HepG2 (cell line): ENCODE measurements at regions not wholly inside any gene's neighbourhood (a gene's known extent, or its start where the extent isn't known, plus 50 kb on each side); places are given as distances from the start of the nearest gene placed in this dataset.

Source experiments
- ATAC-seq: fragments of 200-7000 bp; cut with Tn5 transposase; 3 replicates; pipeline ENCODE4 v1.9.1; 2020; ENCODE audit warnings: mild to moderate bottlenecking, moderate library complexity
- BruUV-seq: library from RNA; stranded (reverse); fragments of 400-500 nt; replicated peaks from 2 replicates; lab custom pipeline; 2021; lab: Mats Ljungman, UMichigan
- CTCF ChIA-PET: fragments of 300-600 bp; formaldehyde crosslinking; extraction: SDS; loops from one replicate; lab custom pipeline; 2021; ENCODE audit warnings: low total read pairs, inconsistent platforms, low intra/inter-chr PET ratio; lab: Yijun Ruan, JAX
- POLR2A ChIA-PET: fragments of 350-600 bp; sonication (Branson Sonifier 250); formaldehyde crosslinking; loops from one replicate; lab custom pipeline; 2020; ENCODE audit warnings: antibody characterized with exemption, inconsistent platforms; lab: Yijun Ruan, JAX
- DNase-seq: peaks from one replicate; pipeline ENCODE4 v3.0.0-alpha.2; 2015; ENCODE audit warnings: low spot score
- FAIRE-seq: peaks from 3 replicates; lab custom pipeline; 2011; peaks lifted over from hg19 to GRCh38; lab: Jason Lieb, UNC
- H2AFZ ChIP-seq: one replicate; pipeline ENCODE4 v1.6.1; 2011; ENCODE audit warnings: low read length, inconsistent platforms
- H3K27ac ChIP-seq: fragments of 300-600 bp; 3 replicates; pipeline ENCODE4 v1.8.0; 2011; ENCODE audit warnings: mixed run types, mild to moderate bottlenecking, mixed read lengths, low read length, inconsistent platforms; ENCODE audit not compliant: insufficient read depth; ENCODE audit errors: extremely low read length
- H3K27me3 ChIP-seq, 2 experiments: fragments of 200-600 bp in 1 of 2; 2 replicates in 1 of 2; 3 replicates in 1 of 2; pipeline versions ENCODE4 v1.6.0 to v1.8.0; 2011; ENCODE audit warnings: low read length in 2 of 2, mild to moderate bottlenecking in 2 of 2, moderate library complexity in 2 of 2, inconsistent platforms in 1 of 2; ENCODE audit not compliant: insufficient read depth in 2 of 2, control insufficient read depth in 1 of 2
- H3K36me3 ChIP-seq, 2 experiments: fragments of 200-600 bp in 1 of 2; replicated peaks in 1 of 2; 2 replicates in 1 of 2; 3 replicates in 1 of 2; pipeline versions ENCODE4 v1.5.1 to v1.8.0; 2011; ENCODE audit warnings: low read length in 2 of 2, inconsistent platforms in 1 of 2; ENCODE audit not compliant: insufficient read depth in 2 of 2, control insufficient read depth in 1 of 2
- H3K4me1 ChIP-seq: 2 replicates; pipeline ENCODE4 v1.5.1; 2012; ENCODE audit warnings: low read length, inconsistent platforms; ENCODE audit not compliant: insufficient read depth
- H3K4me2 ChIP-seq: 2 replicates; pipeline ENCODE4 v1.6.0; 2011; ENCODE audit warnings: low read depth, low read length, inconsistent platforms
- H3K4me3 ChIP-seq, 3 experiments: fragments of 200-600 bp in 1 of 3; sonication (generic), shearing (Covaris generic) in 1 of 3; replicated peaks in 1 of 3; 2 replicates each; pipeline ENCODE4 v1.5.1; 2011 to 2016; ENCODE audit warnings: low read length in 3 of 3, inconsistent platforms in 2 of 3, low read depth in 2 of 3, mild to moderate bottlenecking in 2 of 3, control low read depth in 1 of 3, mixed read lengths in 1 of 3; ENCODE audit not compliant: insufficient read depth in 1 of 3
- H3K79me2 ChIP-seq: one replicate; pipeline ENCODE4 v1.6.1; 2011; ENCODE audit warnings: low read length, inconsistent platforms; ENCODE audit not compliant: insufficient read depth
- H3K9ac ChIP-seq: 2 replicates; pipeline ENCODE4 v1.6.0; 2011; ENCODE audit warnings: mild to moderate bottlenecking, low read depth, low read length, inconsistent platforms; ENCODE audit not compliant: insufficient read depth
- H3K9me3 ChIP-seq: 2 replicates; pipeline ENCODE4 v1.5.1; 2012; ENCODE audit warnings: mild to moderate bottlenecking, low read length
- H4K20me1 ChIP-seq: 2 replicates; pipeline ENCODE4 v1.6.0; 2011; ENCODE audit warnings: inconsistent platforms, mild to moderate bottlenecking, low read length, moderate library complexity; ENCODE audit not compliant: insufficient read depth
- DZIP1 ChIP-seq: sonication (generic); formaldehyde crosslinking; IDR thresholded peaks from 2 replicates; pipeline ENCODE4 v1.5.0; 2020; ENCODE audit warnings: mild to moderate bottlenecking, missing genetic modification reagents
- HHEX ChIP-seq: IDR thresholded peaks from 2 replicates; pipeline ENCODE4 v1.6.1; 2016; ENCODE audit warnings: control low read depth
- KAT2B ChIP-seq: fragments of 150-350 bp; IDR thresholded peaks from 2 replicates; pipeline ENCODE4 v1.6.1; 2014; ENCODE audit warnings: low read depth, low read length, borderline replicate concordance
- NR1H2 ChIP-seq: sonication (generic); formaldehyde crosslinking; IDR thresholded peaks from 2 replicates; pipeline ENCODE4 v1.8.1; 2022; ENCODE audit warnings: low read depth, missing genetic modification reagents, borderline replicate concordance
- ZHX2 ChIP-seq, 2 experiments: sonication (generic) in 1 of 2; formaldehyde crosslinking in 1 of 2; IDR thresholded peaks; 2 replicates each; pipeline versions ENCODE4 v1.6.1 to v1.9.0; 2014 to 2022; ENCODE audit warnings: antibody characterized with exemption in 1 of 2, borderline replicate concordance in 1 of 2, inconsistent platforms in 1 of 2, low read depth in 1 of 2, missing genetic modification reagents in 1 of 2
- ZMYM3 ChIP-seq: sonication (generic); formaldehyde crosslinking; IDR thresholded peaks from 2 replicates; pipeline ENCODE4 v1.5.1; 2020; ENCODE audit warnings: mild to moderate bottlenecking, missing genetic modification reagents
- ZSCAN31 ChIP-seq: sonication (generic); formaldehyde crosslinking; IDR thresholded peaks from 2 replicates; pipeline ENCODE4 v1.5.0; 2020; ENCODE audit warnings: low read depth, mild to moderate bottlenecking, missing genetic modification reagents
- WGBS: methylation state at CpG from one replicate; pipeline ENCODE4 v1.1.6; 2017; ENCODE audit warnings: low lambda C conversion rate; 5-methylcytosine and 5-hydroxymethylcytosine counted together
- in situ Hi-C: cut with HindIII; loops from 2 replicates; pipeline ENCODE4 v1.10.0; 2017; ENCODE audit warnings: low pct_unique_long_range_greater_than_20kb; ENCODE audit not compliant: extremely low pct_ligation_motif_present
- intact Hi-C: fragments of 100-400 bp; cut with micrococcal nuclease; formaldehyde crosslinking; loops from one replicate; pipeline ENCODE4 v1.10.0; 2022; ENCODE audit not compliant: unreplicated experiment

- no peak overlapping the region for H2AFZ ChIP-seq
- H3K9me3 ChIP-seq = no peaks in the 10 kb centered on the region
- H4K20me1 ChIP-seq = no peaks in the 10 kb centered on the region
- no peak for DNase-seq
- no peak overlapping the region for H3K4me2 ChIP-seq
- H3K4me1 ChIP-seq = no peaks in the 10 kb centered on the region
- no TSS peak for BruUV-seq
- no peak for ATAC-seq
- no peaks in the 10 kb centered on the region for H3K36me3 ChIP-seq
- no peaks in the 10 kb centered on the region for H3K27me3 ChIP-seq
- no peak for TF ChIP-seq KAT2B
- no peak for TF ChIP-seq ZHX2 (IDR thresholded peaks at IDR 0.05; ENCODE audit: low read depth)
- no peak for TF ChIP-seq ZHX2 (CRISPR knock-in tag; IDR thresholded peaks at IDR 0.05; ENCODE audit: borderline replicate concordance)
- TF ChIP-seq NR1H2 = no peak
- TF ChIP-seq ZSCAN31 = no peak
- no peak for TF ChIP-seq DZIP1
- TF ChIP-seq ZMYM3 (CRISPR knock-in tag) = no peak
- TF ChIP-seq HHEX (CRISPR knock-in tag) = no peak
- no peak overlapping the region for H3K4me3 ChIP-seq
- FAIRE-seq = no peak
- H3K9ac ChIP-seq = no peak overlapping the region
- intact Hi-C loops (no loop called here), in situ Hi-C loops (no loop called here)
- H3K79me2 ChIP-seq = no peaks in the 10 kb centered on the region
- H3K27ac ChIP-seq = no peak overlapping the region
- CTCF ChIA-PET = no interaction called here
- POLR2A ChIA-PET = no interaction called here
- WGBS = 25% methylated on average over 3 of the region's 3 CpGs
Observed at GRCh38 chr4:71243091-71243833, 95.6 kb upstream of the SLC4A4 start.
